ENCODE measurements at regions not wholly inside any gene's neighbourhood (a gene's known extent, or its start where the extent isn't known, plus 50 kb on each side); places are given as distances from the start of the nearest gene placed in this dataset.

DNA sequence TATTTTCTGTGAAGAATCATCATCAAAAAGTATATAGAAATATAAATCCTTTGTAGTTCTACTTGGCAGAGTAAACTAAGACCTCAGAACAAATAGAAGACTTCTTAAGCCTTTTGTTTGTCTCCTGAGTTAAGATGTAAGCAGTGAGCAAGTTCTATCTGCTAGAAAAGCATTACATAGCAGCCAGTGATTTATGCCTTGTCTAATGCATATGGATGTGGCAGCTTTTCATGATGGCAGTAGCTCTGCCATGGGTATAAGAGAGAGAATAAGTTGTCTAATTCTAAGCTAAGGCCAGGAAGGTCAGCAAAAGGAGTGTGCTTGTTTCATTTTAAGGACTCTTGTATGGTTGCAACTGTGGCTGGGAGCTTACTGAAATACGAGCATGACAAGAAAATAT is 920.2 kb downstream of the GRIK2 start:
- TF ChIP-seq POLR2A (IDR thresholded peaks at IDR 0.05; ENCODE audit: low read depth, low read length) = no peak
- FAIRE-seq = no peak

DNA sequence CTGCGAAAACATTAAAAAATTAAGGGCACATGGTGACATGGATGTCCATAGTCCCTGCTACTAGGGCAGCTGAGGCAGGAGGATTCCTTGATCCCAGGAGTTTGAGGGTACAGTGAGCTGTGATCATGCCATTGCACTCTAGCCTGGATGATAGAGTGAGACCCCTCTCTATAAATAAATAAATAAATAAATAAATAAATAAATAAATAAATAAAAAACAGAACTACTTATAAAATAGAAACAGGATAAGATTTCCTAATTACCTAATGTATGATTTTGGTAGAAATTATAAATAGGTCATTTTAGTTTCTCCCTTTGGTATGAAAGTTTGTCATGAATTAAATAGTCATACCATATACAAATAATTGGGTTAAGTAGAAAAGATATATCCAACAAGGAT is 916.2 kb downstream of the GRIK2 start:
- FAIRE-seq (no peak), DNase-seq (ENCODE audit: insufficient read length, low spot score) (no peak)
- TF ChIP-seq POLR2A (IDR thresholded peaks at IDR 0.05; ENCODE audit: low read depth, low read length) = no peak

More for the DNA sequence above, 920.2 kb downstream of the GRIK2 start:
- DNase-seq (ENCODE audit: insufficient read length, low spot score) = no peak

- no peak for DNase-seq (ENCODE audit: insufficient read length, low spot score)
- FAIRE-seq = no peak
- TF ChIP-seq POLR2A (IDR thresholded peaks at IDR 0.05; ENCODE audit: low read depth, low read length) = no peak
Observed at GRCh38 chr6:102300350-102300749, 906.8 kb downstream of the GRIK2 start.

DNA sequence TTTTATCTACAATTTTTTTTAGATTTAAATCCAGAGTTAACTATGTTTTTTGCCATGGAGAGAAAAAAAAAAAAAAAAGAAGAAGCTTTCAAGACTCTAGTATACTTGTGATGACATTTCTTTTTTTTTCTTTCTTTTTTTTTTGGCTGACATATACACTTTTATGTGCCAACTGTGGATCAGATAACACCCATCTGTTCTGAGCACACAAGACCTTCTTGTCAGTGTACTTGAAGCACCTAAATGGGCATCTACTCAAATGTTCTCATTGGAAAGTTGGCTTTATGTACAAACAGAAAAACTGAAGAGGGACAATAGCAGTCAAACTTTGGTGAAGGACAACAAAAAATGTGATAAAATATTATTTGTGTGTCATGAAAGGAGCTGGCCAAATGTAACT is 904.5 kb downstream of the GRIK2 start:
- DNase-seq (ENCODE audit: insufficient read length, low spot score) (no peak), FAIRE-seq (no peak)
- no peak for TF ChIP-seq POLR2A (IDR thresholded peaks at IDR 0.05; ENCODE audit: low read depth, low read length)
